LNCAP (cell line): ENCODE measurements at regions not wholly inside any gene's neighbourhood (a gene's known extent, or its start where the extent isn't known, plus 50 kb on each side); places are given as distances from the start of the nearest gene placed in this dataset.

Experiments
- CTCF ChIP-seq: fragments of 450-650 bp; IDR thresholded peaks from 2 replicates; pipeline ENCODE4 v1.5.1; 2017; ENCODE audit warnings: mild to moderate bottlenecking

- TF ChIP-seq CTCF = no peak
Measured at GRCh38 chr6:165806126-165806810, 143.2 kb upstream of the PDE10A start.

GRCh38 chr6:165805636-165806035 is 142.6 kb upstream of the PDE10A start:
- TF ChIP-seq CTCF = no peak

- no peak for TF ChIP-seq CTCF
Measured at GRCh38 chr6:165805067-165805555, 142.1 kb upstream of the PDE10A start.

GRCh38 chr6:165804331-165805066 is 141.5 kb upstream of the PDE10A start:
- TF ChIP-seq CTCF = no peak

- no peak for TF ChIP-seq CTCF
Measured at GRCh38 chr6:165800337-165800736, 137.3 kb upstream of the PDE10A start.

- no peak for TF ChIP-seq CTCF
Measured at GRCh38 chr6:165799391-165800153, 136.5 kb upstream of the PDE10A start.

- no peak for TF ChIP-seq CTCF
Measured at GRCh38 chr6:165798991-165799390, 135.9 kb upstream of the PDE10A start.
